Thyroid gland (tissue), 4 donors: ENCODE measurements at regions not wholly inside any gene's neighbourhood (a gene's known extent, or its start where the extent isn't known, plus 50 kb on each side); places are given as distances from the start of the nearest gene placed in this dataset.

Source experiments
- CTCF ChIP-seq, 6 experiments: fragments of 200-600 bp in 3 of 6; fragments of 450-650 bp in 3 of 6; sonication (generic) in 3 of 6; IDR thresholded peaks; one replicate each; pipeline ENCODE4 v1.5.1; 2016 to 2019; ENCODE audit warnings: antibody characterized with exemption in 6 of 6, mild to moderate bottlenecking in 2 of 6, inconsistent platforms in 1 of 6, moderate library complexity in 1 of 6
- POLR2A ChIP-seq, 2 donors: fragments of 450-650 bp; IDR thresholded peaks; one replicate each; pipeline ENCODE4 v1.6.1; 2017; ENCODE audit warnings: antibody characterized with exemption in 2 of 2, mild to moderate bottlenecking in 2 of 2, moderate library complexity in 1 of 2

DNA sequence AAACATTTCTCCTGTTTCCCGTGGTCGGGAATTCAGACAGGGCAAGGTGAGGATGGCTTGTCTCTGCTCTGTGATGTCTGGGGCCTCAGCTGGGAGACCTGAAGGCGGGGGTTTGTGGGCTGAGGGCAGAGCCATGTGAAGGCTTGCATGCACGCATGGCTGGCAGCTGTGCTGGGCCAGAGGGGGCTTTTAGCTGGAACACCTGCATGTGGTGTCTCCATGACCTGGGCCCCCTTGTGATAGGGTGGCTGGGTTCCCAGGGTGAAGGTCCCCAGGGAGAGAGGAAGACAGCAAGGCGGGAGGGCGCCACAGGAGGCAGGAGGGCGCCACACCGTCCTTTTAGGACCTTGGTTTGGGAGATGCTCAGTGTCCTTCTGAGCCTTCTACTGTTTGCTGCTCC lies 101.6 kb upstream of the PRR23E start:
- no peak for TF ChIP-seq CTCF (IDR thresholded peaks at IDR 0.05)
- no peak for TF ChIP-seq POLR2A (IDR thresholded peaks at IDR 0.05)
